WTC11 (cell line): ENCODE measurements at regions not wholly inside any gene's neighbourhood (a gene's known extent, or its start where the extent isn't known, plus 50 kb on each side); places are given as distances from the start of the nearest gene placed in this dataset.

Experiments
- ATAC-seq: fragments of 200-7000 bp; cut with Tn5 transposase; 2 replicates; pipeline ENCODE4 v1.10.0; 2021; ENCODE audit warnings: mild to moderate bottlenecking, moderate library complexity
- CTCF ChIA-PET: fragments of 300-600 bp; sonication (Branson Sonifier 250); formaldehyde crosslinking; loops from one replicate; lab custom pipeline; 2021; ENCODE audit warnings: antibody characterized with exemption; lab: Charles Lee
- POLR2A ChIA-PET: fragments of 350-600 bp; sonication (Branson Sonifier 250); formaldehyde crosslinking; loops from one replicate; lab custom pipeline; 2021; ENCODE audit warnings: antibody characterized with exemption; lab: Charles Lee
- DNase-seq: peaks from one replicate; pipeline ENCODE4 v3.0.0; 2021; ENCODE audit warnings: low spot score
- H3K27ac Mint-ChIP-seq: 2 replicates; pipeline ENCODE4 v1.8.0; 2021; ENCODE audit warnings: mixed read lengths
- H3K27me3 Mint-ChIP-seq: 2 replicates; pipeline ENCODE4 v1.8.0; 2021; ENCODE audit warnings: low read depth, mild to moderate bottlenecking, moderate library complexity, mixed read lengths
- H3K36me3 Mint-ChIP-seq: 2 replicates; pipeline ENCODE4 v1.8.0; 2021; ENCODE audit warnings: mixed read lengths
- H3K4me1 Mint-ChIP-seq: 2 replicates; pipeline ENCODE4 v1.8.0; 2022; ENCODE audit warnings: mixed read lengths
- H3K4me3 Mint-ChIP-seq: 2 replicates; pipeline ENCODE4 v1.8.0; 2021; ENCODE audit warnings: mild to moderate bottlenecking, moderate library complexity, mixed read lengths
- H3K9me3 Mint-ChIP-seq: 2 replicates; pipeline ENCODE4 v1.8.0; 2021; ENCODE audit warnings: mixed read lengths
- AFF4 ChIP-seq: sonication (generic); formaldehyde crosslinking; IDR thresholded peaks from 2 replicates; pipeline ENCODE4 v1.8.1; 2023; ENCODE audit warnings: mild to moderate bottlenecking, missing genetic modification reagents, borderline replicate concordance
- AR ChIP-seq: fragments of 250-450 bp; sonication (Bioruptor Pico); IDR thresholded peaks from 2 replicates; pipeline ENCODE4 v1.9.0; 2021; ENCODE audit warnings: mild to moderate bottlenecking
- CREM ChIP-seq: sonication (generic); formaldehyde crosslinking; IDR thresholded peaks from 2 replicates; pipeline ENCODE4 v1.8.1; 2022; ENCODE audit warnings: mild to moderate bottlenecking, missing genetic modification reagents, moderate library complexity
- E2F4 ChIP-seq: sonication (generic); formaldehyde crosslinking; IDR thresholded peaks from 2 replicates; pipeline ENCODE4 v1.8.1; 2022; ENCODE audit warnings: low read depth, mild to moderate bottlenecking, moderate library complexity, missing genetic modification reagents, borderline replicate concordance
- ELF4 ChIP-seq: sonication (generic); formaldehyde crosslinking; IDR thresholded peaks from 2 replicates; pipeline ENCODE4 v1.8.1; 2022; ENCODE audit warnings: low read depth, mild to moderate bottlenecking, moderate library complexity, missing genetic modification reagents
- ETV6 ChIP-seq: sonication (generic); formaldehyde crosslinking; IDR thresholded peaks from 2 replicates; pipeline ENCODE4 v1.8.1; 2022; ENCODE audit warnings: mild to moderate bottlenecking, missing genetic modification reagents
- GRHL2 ChIP-seq: fragments of 250-450 bp; sonication (Bioruptor Pico); IDR thresholded peaks from 2 replicates; pipeline ENCODE4 v1.8.0; 2022; ENCODE audit warnings: mild to moderate bottlenecking, moderate library complexity; ENCODE audit not compliant: insufficient replicate concordance, severe bottlenecking
- GTF2I ChIP-seq: fragments of 250-450 bp; sonication (Bioruptor Pico); conservative IDR thresholded peaks from 2 replicates; pipeline ENCODE4 v1.4.0; 2021; ENCODE audit warnings: mild to moderate bottlenecking
- HMGA2 ChIP-seq: fragments of 250-450 bp; sonication (Bioruptor Pico); IDR thresholded peaks from 2 replicates; pipeline ENCODE4 v1.4.0; 2021; ENCODE audit warnings: mild to moderate bottlenecking, moderate library complexity
- IRF1 ChIP-seq: sonication (generic); formaldehyde crosslinking; IDR thresholded peaks from 2 replicates; pipeline ENCODE4 v1.8.0; 2023; ENCODE audit warnings: missing genetic modification reagents
- JAZF1 ChIP-seq: fragments of 250-450 bp; sonication (Bioruptor Pico); IDR thresholded peaks from 2 replicates; pipeline ENCODE4 v1.9.0; 2021; ENCODE audit warnings: moderate library complexity, mild to moderate bottlenecking, inconsistent platforms
- JUN ChIP-seq: sonication (generic); formaldehyde crosslinking; IDR thresholded peaks from 2 replicates; pipeline ENCODE4 v1.8.0; 2023; ENCODE audit warnings: mild to moderate bottlenecking, missing genetic modification reagents
- PREB ChIP-seq: sonication (generic); formaldehyde crosslinking; IDR thresholded peaks from 2 replicates; pipeline ENCODE4 v1.8.1; 2022; ENCODE audit warnings: mild to moderate bottlenecking, missing genetic modification reagents, moderate library complexity, borderline replicate concordance
- RELA ChIP-seq: sonication (generic); formaldehyde crosslinking; IDR thresholded peaks from 2 replicates; pipeline ENCODE4 v1.8.1; 2022; ENCODE audit warnings: missing genetic modification reagents, mild to moderate bottlenecking, borderline replicate concordance
- TP53 ChIP-seq: sonication (generic); formaldehyde crosslinking; IDR thresholded peaks from 2 replicates; pipeline ENCODE4 v1.8.1; 2023; ENCODE audit warnings: mild to moderate bottlenecking, missing genetic modification reagents
- ZNF121 ChIP-seq: sonication (generic); formaldehyde crosslinking; IDR thresholded peaks from 2 replicates; pipeline ENCODE4 v1.8.0; 2023; ENCODE audit warnings: missing genetic modification reagents
- ZNF219 ChIP-seq: sonication (generic); formaldehyde crosslinking; IDR thresholded peaks from 2 replicates; pipeline ENCODE4 v1.8.0; 2023; ENCODE audit warnings: missing genetic modification reagents, mild to moderate bottlenecking, borderline replicate concordance
- ZNF425 ChIP-seq: fragments of 250-450 bp; sonication (Bioruptor Pico); conservative IDR thresholded peaks from 2 replicates; pipeline ENCODE4 v1.9.0; 2021; ENCODE audit warnings: mild to moderate bottlenecking
- TF ChIP-seq, protein P1 (sequence below): sonication (generic); formaldehyde crosslinking; IDR thresholded peaks from 2 replicates; pipeline ENCODE4 v1.8.1; 2023; ENCODE audit warnings: mild to moderate bottlenecking, missing genetic modification reagents, moderate library complexity
- TF ChIP-seq, protein P2 (sequence below): sonication (generic); formaldehyde crosslinking; IDR thresholded peaks from 2 replicates; pipeline ENCODE4 v1.8.1; 2022; ENCODE audit warnings: low read depth, missing genetic modification reagents, borderline replicate concordance

GRCh38 chr11:42596576-42597145 is 715.1 kb upstream of the API5 start (continued):
- no peak for TF ChIP-seq ZNF425
- no peak for TF ChIP-seq IRF1
- TF ChIP-seq E2F4 = no peak
- no peak for TF ChIP-seq CREM (CRISPR knock-in tag)
- TF ChIP-seq GRHL2 (CRISPR knock-in tag) = no peak
- no peak for TF ChIP-seq AR (CRISPR knock-in tag)
- TF ChIP-seq ZNF121 (CRISPR knock-in tag) = no peak
- no peak for TF ChIP-seq ZNF219 (CRISPR knock-in tag)

- peaks cover 11% of the 10 kb centered on the region; the same call in 1 of the 2 replicates for H3K27me3 Mint-ChIP-seq
- peaks cover 42% of the 10 kb centered on the region for H3K4me1 Mint-ChIP-seq
- no peak overlapping the region for H3K4me3 Mint-ChIP-seq
- no peaks in the 10 kb centered on the region for H3K36me3 Mint-ChIP-seq
- ATAC-seq (no peak), DNase-seq (no peak)
- POLR2A ChIA-PET = no interaction called here
- CTCF ChIA-PET = no interaction called here
- peak overlapping the region; percentile 12; the same call in 1 of the 2 replicates for H3K27ac Mint-ChIP-seq
- 0 out of 2 replicates have a peak, but pooled peaks cover 3% of the 10 kb centered on the region for H3K9me3 Mint-ChIP-seq
- TF ChIP-seq HMGA2 (CRISPR knock-in tag) (no peak), JAZF1 (CRISPR knock-in tag) (no peak), GTF2I (no peak), ELF4 (CRISPR knock-in tag) (no peak), AFF4 (CRISPR knock-in tag) (no peak), TP53 (CRISPR knock-in tag) (no peak), ETV6 (CRISPR knock-in tag) (no peak), JUN (CRISPR knock-in tag) (no peak), CREM (CRISPR knock-in tag) (no peak), PREB (no peak), RELA (CRISPR knock-in tag) (no peak)
- TF ChIP-seq, protein P1, sequence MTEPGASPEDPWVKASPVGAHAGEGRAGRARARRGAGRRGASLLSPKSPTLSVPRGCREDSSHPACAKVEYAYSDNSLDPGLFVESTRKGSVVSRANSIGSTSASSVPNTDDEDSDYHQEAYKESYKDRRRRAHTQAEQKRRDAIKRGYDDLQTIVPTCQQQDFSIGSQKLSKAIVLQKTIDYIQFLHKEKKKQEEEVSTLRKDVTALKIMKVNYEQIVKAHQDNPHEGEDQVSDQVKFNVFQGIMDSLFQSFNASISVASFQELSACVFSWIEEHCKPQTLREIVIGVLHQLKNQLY (CRISPR knock-in tag) = no peak
- TF ChIP-seq, protein P2, sequence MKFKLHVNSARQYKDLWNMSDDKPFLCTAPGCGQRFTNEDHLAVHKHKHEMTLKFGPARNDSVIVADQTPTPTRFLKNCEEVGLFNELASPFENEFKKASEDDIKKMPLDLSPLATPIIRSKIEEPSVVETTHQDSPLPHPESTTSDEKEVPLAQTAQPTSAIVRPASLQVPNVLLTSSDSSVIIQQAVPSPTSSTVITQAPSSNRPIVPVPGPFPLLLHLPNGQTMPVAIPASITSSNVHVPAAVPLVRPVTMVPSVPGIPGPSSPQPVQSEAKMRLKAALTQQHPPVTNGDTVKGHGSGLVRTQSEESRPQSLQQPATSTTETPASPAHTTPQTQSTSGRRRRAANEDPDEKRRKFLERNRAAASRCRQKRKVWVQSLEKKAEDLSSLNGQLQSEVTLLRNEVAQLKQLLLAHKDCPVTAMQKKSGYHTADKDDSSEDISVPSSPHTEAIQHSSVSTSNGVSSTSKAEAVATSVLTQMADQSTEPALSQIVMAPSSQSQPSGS (CRISPR knock-in tag) = no peak
These were observed 713.5 kb upstream of the API5 start for GRCh38 chr11:42598341-42598740.
